ENCODE measurements at regions not wholly inside any gene's neighbourhood (a gene's known extent, or its start where the extent isn't known, plus 50 kb on each side); places are given as distances from the start of the nearest gene placed in this dataset.

GRCh38 chr11:19327280-19327679, 86.5 kb upstream of the E2F8 start:
- peaks cover 0 to 6% of the 10 kb centered on the region in 2 experiments; a peak in 1 of 5 replicates for H3K27me3 ChIP-seq (ENCODE audit: control insufficient read depth in 2 of 2, insufficient read depth in 2 of 2, low read length in 2 of 2)
- no peak for DNase-seq (ENCODE audit: extremely low read depth in 1 of 4, low spot score in 3 of 4)
- H3K4me2 ChIP-seq (ENCODE audit: insufficient read depth, low read length), result no peak overlapping the region
- POLR2A ChIA-PET, result no interaction called here
- no peak overlapping the region for H2AFZ ChIP-seq (ENCODE audit: low read depth, low read length)
- FAIRE-seq, result no peak
- no peaks in the 10 kb centered on the region for H4K20me1 ChIP-seq (replicated peaks; ENCODE audit: control insufficient read depth, insufficient read depth, low read length)
- H3K4me3 ChIP-seq, result no peak overlapping the region
- intact Hi-C loops (cut with micrococcal nuclease), result loop anchor here (5.0 kb wide), 1 partner anchor 225 kb away; no protein-coding TSS in a partner anchor
- WGBS (ENCODE audit: insufficient coverage, low coverage, missing lambda C conversion rate), result 0% methylated on average over 3 of the region's 3 CpGs
- CTCF ChIA-PET (ENCODE audit: low intra/inter-chr PET ratio), result no interaction called here
- no peak overlapping the region for H3K9ac ChIP-seq (ENCODE audit: insufficient read depth in 1 of 2, low read depth in 2 of 2, low read length in 2 of 2)
- H3K79me2 ChIP-seq (ENCODE audit: control insufficient read depth, insufficient read depth, low read length), result no peaks in the 10 kb centered on the region
- no peak for ATAC-seq
- H3K9me3 ChIP-seq (replicated peaks; ENCODE audit: control insufficient read depth, insufficient read depth, low read depth, low read length), result no peaks in the 10 kb centered on the region
- H3K9me1 ChIP-seq (ENCODE audit: control insufficient read depth, insufficient read depth, low read length), result no peaks in the 10 kb centered on the region
- no peak overlapping the region for H3K27ac ChIP-seq (ENCODE audit: extremely low read depth, low read depth, low read length)
- BruUV-seq (replicated peaks), result no TSS peak
- H3K4me1 ChIP-seq (replicated peaks in 1 of 2; ENCODE audit: control insufficient read depth in 2 of 2, insufficient read depth in 2 of 2, low read length in 2 of 2), result no peaks in the 10 kb centered on the region
- in situ Hi-C loops (cut with MboI), result no loop called here
- no peaks in the 10 kb centered on the region for H3K36me3 ChIP-seq (ENCODE audit: control insufficient read depth, insufficient read depth, low read length)
- TF ChIP-seq TSHZ1 (CRISPR knock-in tag; IDR thresholded peaks at IDR 0.05), result no peak
- TF ChIP-seq ZBTB5 (IDR thresholded peaks at IDR 0.05), result no peak
- no peak for TF ChIP-seq KAT2B (IDR thresholded peaks at IDR 0.05; ENCODE audit: low read depth, low read length)
- no peak for TF ChIP-seq XRCC4 (IDR thresholded peaks at IDR 0.05; ENCODE audit: extremely low read depth, insufficient read depth, insufficient read length)
- no peak for TF ChIP-seq SLC30A9 (CRISPR knock-in tag; IDR thresholded peaks at IDR 0.05)
- no peak for TF ChIP-seq ZNF407 (IDR thresholded peaks at IDR 0.05; ENCODE audit: low read depth)
- no peak for TF ChIP-seq ZNF133 (CRISPR knock-in tag; IDR thresholded peaks at IDR 0.05)
